Ishikawa (cell line): ENCODE measurements at regions not wholly inside any gene's neighbourhood (a gene's known extent, or its start where the extent isn't known, plus 50 kb on each side); places are given as distances from the start of the nearest gene placed in this dataset.

Experiments used
- CEBPB ChIP-seq: IDR thresholded peaks from 2 replicates; pipeline ENCODE4 v1.6.1; 2012
- CREB1 ChIP-seq: IDR thresholded peaks from 2 replicates; pipeline ENCODE4 v1.6.1; 2012; ENCODE audit warnings: low read depth
- EGR1 ChIP-seq: IDR thresholded peaks from 2 replicates; pipeline ENCODE4 v1.6.1; 2012
- EP300 ChIP-seq: IDR thresholded peaks from 2 replicates; pipeline ENCODE4 v1.6.1; 2012; ENCODE audit warnings: borderline replicate concordance
- FOXM1 ChIP-seq: IDR thresholded peaks from 2 replicates; pipeline ENCODE4 v1.6.1; 2012; ENCODE audit warnings: low read depth, borderline replicate concordance
- MAX ChIP-seq: IDR thresholded peaks from 2 replicates; pipeline ENCODE4 v1.6.1; 2012
- NFIC ChIP-seq: IDR thresholded peaks from 2 replicates; pipeline ENCODE4 v1.6.1; 2012
- RAD21 ChIP-seq: IDR thresholded peaks from 2 replicates; pipeline ENCODE4 v1.6.1; 2012; ENCODE audit warnings: low read depth
- REST ChIP-seq: IDR thresholded peaks from 2 replicates; pipeline ENCODE4 v1.6.1; 2012; ENCODE audit warnings: low read depth, mild to moderate bottlenecking
- TAF1 ChIP-seq: IDR thresholded peaks from 2 replicates; pipeline ENCODE4 v1.6.1; 2012; ENCODE audit warnings: low read depth, mild to moderate bottlenecking
- TCF12 ChIP-seq: IDR thresholded peaks from 2 replicates; pipeline ENCODE4 v1.6.1; 2012; ENCODE audit warnings: low read depth
- TEAD4 ChIP-seq: IDR thresholded peaks from 2 replicates; pipeline ENCODE4 v1.6.1; 2012
- USF1 ChIP-seq: IDR thresholded peaks from 2 replicates; pipeline ENCODE4 v1.6.1; 2012
- YY1 ChIP-seq: IDR thresholded peaks from 2 replicates; pipeline ENCODE4 v1.6.1; 2012; ENCODE audit warnings: low read depth
- ZBTB7A ChIP-seq: IDR thresholded peaks from 2 replicates; pipeline ENCODE4 v1.6.1; 2012; ENCODE audit warnings: low read depth

- TF ChIP-seq TAF1 (no peak), MAX (no peak), TCF12 (no peak), EGR1 (no peak), NFIC (no peak), TEAD4 (no peak), CEBPB (no peak), EP300 (no peak), ZBTB7A (no peak), YY1 (no peak), CREB1 (no peak), FOXM1 (no peak), REST (no peak), USF1 (no peak), RAD21 (no peak)
Measured at GRCh38 chr12:18207266-18207665, 54.1 kb upstream of the PIK3C2G start.

GRCh38 chr12:18206198-18206597, 55.1 kb upstream of the PIK3C2G start:
- TF ChIP-seq YY1 (no peak), TCF12 (no peak), FOXM1 (no peak), USF1 (no peak), EGR1 (no peak)

GRCh38 chr12:18204053-18204452, 57.3 kb upstream of the PIK3C2G start:
- TF ChIP-seq TEAD4 (no peak), EP300 (no peak)

GRCh38 chr12:18192119-18192518, 69.2 kb upstream of the PIK3C2G start:
- TF ChIP-seq RAD21 = no peak
- no peak for TF ChIP-seq EGR1
- no peak for TF ChIP-seq NFIC
- TF ChIP-seq FOXM1 = no peak
- TF ChIP-seq EP300 = no peak
- TF ChIP-seq TCF12 = no peak
- TF ChIP-seq REST = no peak
- no peak for TF ChIP-seq CEBPB
- no peak for TF ChIP-seq TEAD4
- TF ChIP-seq MAX = no peak
- no peak for TF ChIP-seq CREB1
- no peak for TF ChIP-seq ZBTB7A
- no peak for TF ChIP-seq YY1
- TF ChIP-seq USF1 = no peak
- no peak for TF ChIP-seq TAF1

GRCh38 chr12:18183141-18183540, 78.2 kb upstream of the PIK3C2G start:
- no peak for TF ChIP-seq FOXM1
- no peak for TF ChIP-seq YY1
- TF ChIP-seq NFIC = no peak
- no peak for TF ChIP-seq CEBPB
- no peak for TF ChIP-seq REST
- no peak for TF ChIP-seq TEAD4
- no peak for TF ChIP-seq USF1
- no peak for TF ChIP-seq EP300
- no peak for TF ChIP-seq CREB1
- TF ChIP-seq EGR1 = no peak
- no peak for TF ChIP-seq TAF1
- TF ChIP-seq MAX = no peak
- TF ChIP-seq RAD21 = no peak
- no peak for TF ChIP-seq ZBTB7A
- no peak for TF ChIP-seq TCF12
